KBM-7 (cell line): ENCODE measurements at regions not wholly inside any gene's neighbourhood (a gene's known extent, or its start where the extent isn't known, plus 50 kb on each side); places are given as distances from the start of the nearest gene placed in this dataset.

ENCODE experiments used
- DNase-seq: peaks from one replicate; pipeline ENCODE4 v3.0.0-alpha.2; 2015
- in situ Hi-C: fragments of 300-500 bp; cut with MboI; formaldehyde crosslinking; loops from 2 replicates; pipeline ENCODE4 v1.14.3; 2020; ENCODE audit warnings: low sequenced_read_pairs, low pct_unique_long_range_greater_than_20kb, mixed read lengths

- in situ Hi-C loops: no loop called here
- DNase-seq: no peak
These were observed 140.5 kb downstream of the ASB9 start for GRCh38 chrX:15129412-15129811.

- in situ Hi-C loops: no loop called here
- no peak for DNase-seq
These were observed 141.0 kb downstream of the ASB9 start for GRCh38 chrX:15128861-15129260.

- no peak for DNase-seq
- in situ Hi-C loops: no loop called here
These were observed 142.9 kb downstream of the ASB9 start for GRCh38 chrX:15127010-15127409.

GRCh38 chrX:15116900-15117299 lies 153.0 kb downstream of the ASB9 start:
- no peak for DNase-seq
- in situ Hi-C loops: no loop called here

GRCh38 chrX:15114743-15115566 lies 154.9 kb downstream of the ASB9 start:
- in situ Hi-C loops: no loop called here
- DNase-seq: no peak

GRCh38 chrX:15107367-15107988 lies 162.4 kb downstream of the ASB9 start:
- DNase-seq: no peak
- in situ Hi-C loops: no loop called here

- in situ Hi-C loops: no loop called here
These were observed 171.4 kb downstream of the ASB9 start for GRCh38 chrX:15098505-15098904.

GRCh38 chrX:15087747-15088146 lies 182.1 kb downstream of the ASB9 start:
- in situ Hi-C loops: no loop called here
- no peak for DNase-seq

More at GRCh38 chrX:15098505-15098904, 171.4 kb downstream of the ASB9 start:
- no peak for DNase-seq

- in situ Hi-C loops: no loop called here
These were observed 196.6 kb downstream of the ASB9 start for GRCh38 chrX:15073313-15073712.

GRCh38 chrX:15072880-15073279 lies 197.0 kb downstream of the ASB9 start:
- no peak for DNase-seq
- in situ Hi-C loops: no loop called here

More at GRCh38 chrX:15073313-15073712, 196.6 kb downstream of the ASB9 start:
- DNase-seq: no peak

- in situ Hi-C loops: no loop called here
These were observed 197.6 kb downstream of the ASB9 start for GRCh38 chrX:15072259-15072658.

GRCh38 chrX:15059474-15059873 lies 186.3 kb downstream of the MOSPD2 start:
- no peak for DNase-seq
- in situ Hi-C loops: no loop called here

More at GRCh38 chrX:15072259-15072658, 197.6 kb downstream of the ASB9 start:
- DNase-seq: no peak

GRCh38 chrX:15056044-15056443 lies 182.8 kb downstream of the MOSPD2 start:
- in situ Hi-C loops: no loop called here
- no peak for DNase-seq

GRCh38 chrX:15055146-15055930 lies 182.1 kb downstream of the MOSPD2 start:
- no peak for DNase-seq
- in situ Hi-C loops: no loop called here

- DNase-seq: peak; percentile 21
- in situ Hi-C loops: no loop called here
These were observed 177.2 kb downstream of the MOSPD2 start for GRCh38 chrX:15050395-15050794.

- in situ Hi-C loops: no loop called here
- DNase-seq: no peak
These were observed 170.3 kb downstream of the MOSPD2 start for GRCh38 chrX:15043538-15043937.

GRCh38 chrX:15033917-15034316 lies 160.7 kb downstream of the MOSPD2 start:
- in situ Hi-C loops: no loop called here
- no peak for DNase-seq

- in situ Hi-C loops: no loop called here
- DNase-seq: no peak
These were observed 144.3 kb downstream of the MOSPD2 start for GRCh38 chrX:15017491-15017890.

GRCh38 chrX:15016051-15016450 lies 142.8 kb downstream of the MOSPD2 start:
- DNase-seq: no peak
- in situ Hi-C loops: no loop called here

GRCh38 chrX:15014281-15014680 lies 141.1 kb downstream of the MOSPD2 start:
- no peak for DNase-seq
- in situ Hi-C loops: no loop called here
